ENCODE measurements at regions not wholly inside any gene's neighbourhood (a gene's known extent, or its start where the extent isn't known, plus 50 kb on each side); places are given as distances from the start of the nearest gene placed in this dataset.

DNA sequence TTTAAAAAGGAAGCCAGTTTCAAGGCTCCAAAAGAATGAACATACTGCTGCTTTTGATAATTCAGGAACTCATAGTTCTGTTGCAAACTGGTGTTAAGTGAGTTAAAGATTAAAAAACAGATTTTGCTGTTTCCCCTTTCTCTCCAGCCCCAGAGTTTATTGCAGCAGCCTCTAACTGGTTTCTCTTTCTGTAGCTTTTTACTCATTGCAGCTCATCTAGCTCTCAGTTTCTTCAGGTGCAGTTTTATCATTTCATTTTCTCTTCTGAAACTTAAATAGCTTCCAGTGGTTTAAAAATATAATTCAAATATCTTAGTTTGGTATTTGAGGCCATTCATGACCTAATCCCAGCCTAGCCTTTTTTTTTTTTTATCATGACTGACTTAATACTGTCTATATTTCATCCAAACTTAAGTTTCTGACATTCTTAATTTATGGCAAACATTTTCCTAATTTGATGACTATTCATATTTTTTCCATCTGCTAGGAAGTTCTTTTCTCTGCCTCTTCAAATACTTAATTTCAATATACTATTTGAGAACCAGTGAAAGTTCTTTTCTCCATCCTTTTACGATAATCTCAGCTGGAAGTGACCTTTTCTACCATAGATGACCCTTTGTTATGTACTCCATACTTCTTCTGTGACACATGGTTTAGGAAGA is 252.7 kb upstream of the GRIA1 start:
- no peaks in the 10 kb centered on the region for H3K9me3 ChIP-seq
- 54 to 67% methylated on average over 1 of the region's 1 CpG for WGBS, 2 donors
- no peak for DNase-seq
- no peak overlapping the region for H3K4me3 ChIP-seq
- no peaks in the 10 kb centered on the region for H3K36me3 ChIP-seq
- no peaks in the 10 kb centered on the region for H3K27me3 ChIP-seq
- TF ChIP-seq EP300 (IDR thresholded peaks at IDR 0.05) (no peak), POLR2AphosphoS5 (IDR thresholded peaks at IDR 0.05) (no peak), CTCF (IDR thresholded peaks at IDR 0.05) (no peak), POLR2A (IDR thresholded peaks at IDR 0.05) (no peak)
- intact Hi-C loops (cut with DNase I), result no loop called here
- no peak overlapping the region for H3K27ac ChIP-seq
- no peaks in the 10 kb centered on the region for H3K4me1 ChIP-seq

DNA sequence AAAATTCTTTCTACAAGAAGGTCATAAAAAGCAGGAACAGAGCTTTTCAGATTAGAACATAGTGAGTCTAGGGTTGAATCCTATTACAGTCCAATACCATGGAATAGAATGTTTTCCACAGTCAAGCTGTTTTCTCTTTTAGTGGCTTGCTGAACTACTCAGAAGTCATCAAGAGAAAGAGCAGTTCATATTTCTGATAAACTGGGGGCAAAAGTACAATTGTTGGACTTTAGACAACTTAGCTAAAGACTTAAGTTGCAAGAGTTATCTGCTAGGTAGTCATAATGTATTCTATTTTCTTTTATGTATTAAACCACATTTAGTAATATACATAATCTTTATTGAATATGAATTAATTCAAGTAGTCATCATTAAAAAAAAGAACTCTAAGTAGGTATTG is 233.1 kb upstream of the GRIA1 start:
- Histone ChIP-seq H3K9me3 (no peaks in the 10 kb centered on the region), H3K36me3 (no peaks in the 10 kb centered on the region), H3K4me1 (no peaks in the 10 kb centered on the region), H3K4me3 (no peak overlapping the region), H3K27ac (no peak overlapping the region), H3K27me3 (no peaks in the 10 kb centered on the region)
- DNase-seq, result no peak
- intact Hi-C loops (cut with DNase I), result no loop called here
- TF ChIP-seq CTCF (IDR thresholded peaks at IDR 0.05) (no peak), EP300 (IDR thresholded peaks at IDR 0.05) (no peak), POLR2AphosphoS5 (IDR thresholded peaks at IDR 0.05) (no peak)

- Histone ChIP-seq H3K4me1 (no peaks in the 10 kb centered on the region), H3K4me3 (no peak overlapping the region), H3K27ac (no peak overlapping the region), H3K9me3 (no peaks in the 10 kb centered on the region), H3K36me3 (no peaks in the 10 kb centered on the region), H3K27me3 (no peaks in the 10 kb centered on the region)
- 73 to 87% methylated on average over 3 of the region's 3 CpGs for WGBS, 2 donors
- TF ChIP-seq POLR2AphosphoS5 (IDR thresholded peaks at IDR 0.05) (no peak), EP300 (IDR thresholded peaks at IDR 0.05) (no peak), POLR2A (IDR thresholded peaks at IDR 0.05) (no peak), CTCF (IDR thresholded peaks at IDR 0.05) (no peak)
- DNase-seq, result no peak
- intact Hi-C loops (cut with DNase I), result no loop called here
These were observed 232.0 kb upstream of the GRIA1 start for GRCh38 chr5:153258469-153258868.

DNA sequence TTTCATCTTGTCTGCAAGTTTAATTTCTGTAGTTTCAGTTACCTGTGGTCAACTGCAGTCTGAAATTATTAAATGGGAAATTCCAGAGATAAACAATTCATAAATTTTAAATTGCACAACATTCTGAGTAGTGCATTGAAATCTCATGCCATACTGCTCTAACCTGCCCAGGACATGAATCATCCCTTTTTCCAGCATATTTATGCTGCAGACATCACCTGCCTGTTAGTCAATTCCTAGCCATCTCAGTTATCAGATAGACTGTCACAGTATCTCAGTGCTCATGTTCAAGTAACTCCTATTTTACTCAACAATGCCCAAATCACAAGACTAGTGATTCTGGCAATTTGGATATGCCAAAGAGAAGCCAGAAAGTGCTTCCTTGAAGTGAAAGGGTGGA is 223.0 kb upstream of the GRIA1 start:
- intact Hi-C loops (cut with DNase I), result no loop called here
- H3K9me3 ChIP-seq, result no peaks in the 10 kb centered on the region
- no peaks in the 10 kb centered on the region for H3K4me1 ChIP-seq
- no peaks in the 10 kb centered on the region for H3K36me3 ChIP-seq
- H3K27me3 ChIP-seq, result no peaks in the 10 kb centered on the region
- H3K4me3 ChIP-seq, result no peak overlapping the region
- no peak for DNase-seq
- H3K27ac ChIP-seq, result no peak overlapping the region
- no peak for TF ChIP-seq EP300 (IDR thresholded peaks at IDR 0.05)
- TF ChIP-seq POLR2A (IDR thresholded peaks at IDR 0.05), result no peak
- no peak for TF ChIP-seq POLR2AphosphoS5 (IDR thresholded peaks at IDR 0.05)
- TF ChIP-seq CTCF (IDR thresholded peaks at IDR 0.05), result no peak

DNA sequence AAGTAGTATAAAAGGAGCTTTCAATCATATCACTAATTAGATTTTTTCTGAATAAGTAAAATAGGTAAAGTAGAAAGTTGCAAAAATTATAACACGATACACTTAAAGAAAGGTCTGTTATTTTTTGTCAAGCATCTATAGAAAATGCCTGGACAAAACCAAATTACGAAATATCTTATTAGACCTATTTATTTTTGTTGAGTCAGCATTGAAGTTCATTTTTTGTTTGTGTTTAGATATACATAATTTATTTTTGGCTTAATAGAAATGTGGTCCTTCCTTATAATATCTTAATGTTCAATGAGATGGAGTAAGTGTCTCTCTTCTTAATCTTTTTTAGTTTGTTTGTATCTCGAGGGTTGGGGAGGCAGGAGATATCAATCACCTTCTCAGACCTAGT is 214.8 kb upstream of the GRIA1 start:
- 45 to 47% methylated on average over 3 of the region's 3 CpGs for WGBS, 2 donors
- H3K27me3 ChIP-seq, result no peaks in the 10 kb centered on the region
- TF ChIP-seq POLR2AphosphoS5 (IDR thresholded peaks at IDR 0.05) (no peak), POLR2A (IDR thresholded peaks at IDR 0.05) (no peak), EP300 (IDR thresholded peaks at IDR 0.05) (no peak), CTCF (IDR thresholded peaks at IDR 0.05) (no peak)
- intact Hi-C loops (cut with DNase I), result no loop called here
- no peaks in the 10 kb centered on the region for H3K9me3 ChIP-seq
- no peak overlapping the region for H3K27ac ChIP-seq
- no peak for DNase-seq
- H3K36me3 ChIP-seq, result no peaks in the 10 kb centered on the region
- no peaks in the 10 kb centered on the region for H3K4me1 ChIP-seq
- H3K4me3 ChIP-seq, result no peak overlapping the region

All from sigmoid colon (tissue), 6 donors.